ENCODE measurements at regions not wholly inside any gene's neighbourhood (a gene's known extent, or its start where the extent isn't known, plus 50 kb on each side); places are given as distances from the start of the nearest gene placed in this dataset.

- H3K9me2 ChIP-seq (ENCODE audit: insufficient read depth): no peaks in the 10 kb centered on the region
- ChIA-PET RAD21 (ENCODE audit: low non-redundant PET in 1 of 2, low total read pairs in 2 of 2, uncharacterized antibody in 2 of 2, unreplicated experiment in 2 of 2) (no interaction called here), POLR2A (no interaction called here), CTCF (no interaction called here)
- no TSS peak for BruUV-seq (replicated peaks)
- no peaks in the 10 kb centered on the region for H3K36me3 ChIP-seq (ENCODE audit: control insufficient read depth in 1 of 2, insufficient read depth in 2 of 2, low read length in 2 of 2)
- no peaks in the 10 kb centered on the region for H3K9me3 ChIP-seq (ENCODE audit: control insufficient read depth in 1 of 2, insufficient read depth in 1 of 2, low read depth in 1 of 2, low read length in 2 of 2)
- intact Hi-C loops (cut with micrococcal nuclease): no loop called here
- H3K4me3 ChIP-seq (replicated peaks in 1 of 2; ENCODE audit: low read depth in 1 of 2, low read length in 2 of 2): no peak overlapping the region
- H3K4me1 ChIP-seq (ENCODE audit: control insufficient read depth in 1 of 2, insufficient read depth in 2 of 2, low read length in 2 of 2): no peaks in the 10 kb centered on the region
- H3K27ac ChIP-seq (ENCODE audit: low read depth, low read length): no peak overlapping the region
- TF ChIP-seq SRF (IDR thresholded peaks at IDR 0.05; ENCODE audit: low read depth): no peak
- no peak for TF ChIP-seq EZH2phosphoT487 (IDR thresholded peaks at IDR 0.05; ENCODE audit: borderline replicate concordance)
- no peak for TF ChIP-seq CBX3 (IDR thresholded peaks at IDR 0.05; ENCODE audit: low read depth)
- no peak for TF ChIP-seq RAD21 (IDR thresholded peaks at IDR 0.05; ENCODE audit: low read depth)
- TF ChIP-seq CEBPB (IDR thresholded peaks at IDR 0.05; ENCODE audit: low read depth): no peak
- TF ChIP-seq ATF3 (IDR thresholded peaks at IDR 0.05): no peak
- TF ChIP-seq EZH2 (IDR thresholded peaks at IDR 0.05): no peak
- no peak overlapping the region for H2AFZ ChIP-seq (ENCODE audit: low read depth, low read length, poor library complexity, severe bottlenecking)
- no peak overlapping the region for H3K4me2 ChIP-seq (ENCODE audit: low read length)
- no peaks in the 10 kb centered on the region for H4K20me1 ChIP-seq (ENCODE audit: insufficient read depth)
- no peaks in the 10 kb centered on the region for H3K79me2 ChIP-seq (ENCODE audit: insufficient read depth, low read length)
- H3K9ac ChIP-seq (ENCODE audit: low read length): no peak overlapping the region
- DNase-seq (ENCODE audit: low read depth, low spot score): no peak
- ATAC-seq: no peak
- H3K27me3 ChIP-seq (ENCODE audit: insufficient read depth, low read length): no peaks in the 10 kb centered on the region
Observed at GRCh38 chr10:43763846-43764245, 115.2 kb upstream of the ZNF32 start.

- H4K20me1 ChIP-seq (ENCODE audit: insufficient read depth): no peaks in the 10 kb centered on the region
- no peak overlapping the region for H3K27ac ChIP-seq (ENCODE audit: low read depth, low read length)
- intact Hi-C loops (cut with micrococcal nuclease): no loop called here
- H3K4me2 ChIP-seq (ENCODE audit: low read length): no peak overlapping the region
- no peaks in the 10 kb centered on the region for H3K36me3 ChIP-seq (ENCODE audit: control insufficient read depth in 1 of 2, insufficient read depth in 2 of 2, low read length in 2 of 2)
- no peak for DNase-seq (ENCODE audit: low read depth, low spot score)
- no peaks in the 10 kb centered on the region for H3K79me2 ChIP-seq (ENCODE audit: insufficient read depth, low read length)
- RAD21 ChIA-PET (ENCODE audit: low non-redundant PET in 1 of 2, low total read pairs in 2 of 2, uncharacterized antibody in 2 of 2, unreplicated experiment in 2 of 2): no interaction called here
- H3K27me3 ChIP-seq (ENCODE audit: insufficient read depth, low read length): 0 out of 2 replicates have a peak, but pooled peaks cover 5% of the 10 kb centered on the region
- no peaks in the 10 kb centered on the region for H3K9me2 ChIP-seq (ENCODE audit: insufficient read depth)
- ATAC-seq: no peak
- H3K9ac ChIP-seq (ENCODE audit: low read length): no peak overlapping the region
- no TSS peak for BruUV-seq (replicated peaks)
- CTCF ChIA-PET: no interaction called here
- POLR2A ChIA-PET: no interaction called here
- no peaks in the 10 kb centered on the region for H3K9me3 ChIP-seq (ENCODE audit: control insufficient read depth in 1 of 2, insufficient read depth in 1 of 2, low read depth in 1 of 2, low read length in 2 of 2)
- H3K4me1 ChIP-seq (ENCODE audit: control insufficient read depth in 1 of 2, insufficient read depth in 2 of 2, low read length in 2 of 2): no peaks in the 10 kb centered on the region
- H3K4me3 ChIP-seq (replicated peaks in 1 of 2; ENCODE audit: low read depth in 1 of 2, low read length in 2 of 2): no peak overlapping the region
- TF ChIP-seq MAX (IDR thresholded peaks at IDR 0.05) (no peak), TCF7L2 (IDR thresholded peaks at IDR 0.05; ENCODE audit: borderline replicate concordance, extremely low read depth, insufficient read depth, insufficient read length) (no peak), POLR2A (IDR thresholded peaks at IDR 0.05; ENCODE audit: borderline replicate concordance, extremely low read depth, insufficient read depth, insufficient read length) (no peak), FOSL1 (IDR thresholded peaks at IDR 0.05; ENCODE audit: low read depth) (no peak), SIN3A (IDR thresholded peaks at IDR 0.05; ENCODE audit: low read depth) (no peak), CTCF (IDR thresholded peaks at IDR 0.05 in 2 of 3, conservative IDR thresholded peaks at IDR 0.05 in 1 of 3; ENCODE audit: borderline replicate concordance in 1 of 3, insufficient read depth in 1 of 3, low read depth in 2 of 3, low read length in 2 of 3) (no peak), RAD21 (IDR thresholded peaks at IDR 0.05; ENCODE audit: low read depth) (no peak), ATF3 (IDR thresholded peaks at IDR 0.05) (no peak), EGR1 (IDR thresholded peaks at IDR 0.05; ENCODE audit: low read depth) (no peak), SRF (IDR thresholded peaks at IDR 0.05; ENCODE audit: low read depth) (no peak), EZH2phosphoT487 (IDR thresholded peaks at IDR 0.05; ENCODE audit: borderline replicate concordance) (no peak), EZH2 (IDR thresholded peaks at IDR 0.05) (no peak), CBX3 (IDR thresholded peaks at IDR 0.05; ENCODE audit: low read depth) (no peak), ZNF274 (IDR thresholded peaks at IDR 0.05; ENCODE audit: low read depth, low read length) (no peak)
- TF ChIP-seq, protein P1, sequence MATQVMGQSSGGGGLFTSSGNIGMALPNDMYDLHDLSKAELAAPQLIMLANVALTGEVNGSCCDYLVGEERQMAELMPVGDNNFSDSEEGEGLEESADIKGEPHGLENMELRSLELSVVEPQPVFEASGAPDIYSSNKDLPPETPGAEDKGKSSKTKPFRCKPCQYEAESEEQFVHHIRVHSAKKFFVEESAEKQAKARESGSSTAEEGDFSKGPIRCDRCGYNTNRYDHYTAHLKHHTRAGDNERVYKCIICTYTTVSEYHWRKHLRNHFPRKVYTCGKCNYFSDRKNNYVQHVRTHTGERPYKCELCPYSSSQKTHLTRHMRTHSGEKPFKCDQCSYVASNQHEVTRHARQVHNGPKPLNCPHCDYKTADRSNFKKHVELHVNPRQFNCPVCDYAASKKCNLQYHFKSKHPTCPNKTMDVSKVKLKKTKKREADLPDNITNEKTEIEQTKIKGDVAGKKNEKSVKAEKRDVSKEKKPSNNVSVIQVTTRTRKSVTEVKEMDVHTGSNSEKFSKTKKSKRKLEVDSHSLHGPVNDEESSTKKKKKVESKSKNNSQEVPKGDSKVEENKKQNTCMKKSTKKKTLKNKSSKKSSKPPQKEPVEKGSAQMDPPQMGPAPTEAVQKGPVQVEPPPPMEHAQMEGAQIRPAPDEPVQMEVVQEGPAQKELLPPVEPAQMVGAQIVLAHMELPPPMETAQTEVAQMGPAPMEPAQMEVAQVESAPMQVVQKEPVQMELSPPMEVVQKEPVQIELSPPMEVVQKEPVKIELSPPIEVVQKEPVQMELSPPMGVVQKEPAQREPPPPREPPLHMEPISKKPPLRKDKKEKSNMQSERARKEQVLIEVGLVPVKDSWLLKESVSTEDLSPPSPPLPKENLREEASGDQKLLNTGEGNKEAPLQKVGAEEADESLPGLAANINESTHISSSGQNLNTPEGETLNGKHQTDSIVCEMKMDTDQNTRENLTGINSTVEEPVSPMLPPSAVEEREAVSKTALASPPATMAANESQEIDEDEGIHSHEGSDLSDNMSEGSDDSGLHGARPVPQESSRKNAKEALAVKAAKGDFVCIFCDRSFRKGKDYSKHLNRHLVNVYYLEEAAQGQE (IDR thresholded peaks at IDR 0.05; ENCODE audit: low read depth): no peak
- H2AFZ ChIP-seq (ENCODE audit: low read depth, low read length, poor library complexity, severe bottlenecking): no peak overlapping the region
Observed at GRCh38 chr10:43760514-43760913, 111.8 kb upstream of the ZNF32 start.

Measured in HCT116 (cell line).